ENCODE measurements at regions not wholly inside any gene's neighbourhood (a gene's known extent, or its start where the extent isn't known, plus 50 kb on each side); places are given as distances from the start of the nearest gene placed in this dataset.
"Not testable (repeated sequence)": the region's sequence is repeated elsewhere in the genome, so short reads cannot be mapped to it uniquely, and the experiment has no call there.

DNA sequence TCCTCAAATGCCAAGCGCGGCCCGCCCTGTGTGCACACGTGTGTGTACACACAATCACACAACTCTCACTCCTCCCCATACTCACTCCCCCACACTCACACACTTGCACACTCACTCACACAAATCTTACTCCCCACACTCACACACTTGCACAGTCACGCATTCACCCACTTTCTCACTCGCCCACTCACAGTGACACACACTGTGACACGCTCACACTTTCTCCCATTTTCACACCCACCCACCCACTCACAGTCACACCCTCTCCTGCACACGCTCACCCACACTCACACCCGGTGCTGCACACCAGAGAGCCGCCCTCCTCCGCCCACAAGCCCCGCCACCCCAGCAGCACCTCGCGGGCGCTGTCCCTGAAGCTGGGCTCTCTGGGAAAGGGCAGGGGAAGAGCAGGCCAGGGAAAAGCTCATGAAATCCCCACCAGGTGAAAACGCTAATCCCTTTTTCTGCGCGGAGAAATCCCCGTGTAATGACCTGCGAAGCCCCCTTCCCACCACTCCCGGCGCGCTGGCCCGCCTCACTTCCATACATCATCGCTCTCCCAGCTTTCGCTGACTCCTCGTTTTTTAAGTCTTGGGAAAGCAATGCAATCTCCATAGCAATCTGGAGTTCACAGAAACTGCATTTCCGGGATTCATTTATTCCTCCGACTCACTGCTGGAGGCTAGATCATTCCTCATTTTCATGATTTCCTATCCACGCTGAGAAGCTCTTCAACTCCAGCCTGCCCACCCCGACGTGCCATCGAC lies 211.6 kb upstream of the LRRC61 start:
- not testable (repeated sequence) for TF ChIP-seq POLR2AphosphoS5, POLR2A (IDR thresholded peaks at IDR 0.05; ENCODE audit: low read depth, low read length)

Data from GM12892 (cell line).